GM18870 (cell line): ENCODE measurements at regions not wholly inside any gene's neighbourhood (a gene's known extent, or its start where the extent isn't known, plus 50 kb on each side); places are given as distances from the start of the nearest gene placed in this dataset.

Experiments
- ATAC-seq: cut with Tn5 transposase; IDR thresholded peaks from one replicate; pipeline ENCODE4 v1.9.1; 2021; ENCODE audit warnings: moderate library complexity; ENCODE audit not compliant: unreplicated experiment

DNA sequence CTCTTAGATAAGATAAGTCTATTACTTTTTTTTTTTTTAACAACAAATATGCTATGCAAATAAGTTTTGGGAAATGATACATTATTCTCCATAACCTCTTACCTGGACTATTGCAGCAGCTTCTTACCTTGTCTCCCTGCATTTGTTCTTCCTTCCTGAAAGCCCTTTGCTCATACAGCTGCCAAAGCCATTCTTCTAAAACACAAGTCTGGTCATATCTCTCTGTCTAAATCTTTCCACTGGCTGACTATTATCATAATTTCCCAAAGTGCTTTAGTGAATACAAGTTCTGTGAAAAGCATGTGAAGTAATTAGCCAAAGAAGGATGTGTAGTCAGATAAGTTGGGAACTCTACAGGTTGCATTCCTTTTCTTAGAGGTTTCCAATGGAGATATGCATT is 115.4 kb upstream of the CNTLN start:
- ATAC-seq: no peak

DNA sequence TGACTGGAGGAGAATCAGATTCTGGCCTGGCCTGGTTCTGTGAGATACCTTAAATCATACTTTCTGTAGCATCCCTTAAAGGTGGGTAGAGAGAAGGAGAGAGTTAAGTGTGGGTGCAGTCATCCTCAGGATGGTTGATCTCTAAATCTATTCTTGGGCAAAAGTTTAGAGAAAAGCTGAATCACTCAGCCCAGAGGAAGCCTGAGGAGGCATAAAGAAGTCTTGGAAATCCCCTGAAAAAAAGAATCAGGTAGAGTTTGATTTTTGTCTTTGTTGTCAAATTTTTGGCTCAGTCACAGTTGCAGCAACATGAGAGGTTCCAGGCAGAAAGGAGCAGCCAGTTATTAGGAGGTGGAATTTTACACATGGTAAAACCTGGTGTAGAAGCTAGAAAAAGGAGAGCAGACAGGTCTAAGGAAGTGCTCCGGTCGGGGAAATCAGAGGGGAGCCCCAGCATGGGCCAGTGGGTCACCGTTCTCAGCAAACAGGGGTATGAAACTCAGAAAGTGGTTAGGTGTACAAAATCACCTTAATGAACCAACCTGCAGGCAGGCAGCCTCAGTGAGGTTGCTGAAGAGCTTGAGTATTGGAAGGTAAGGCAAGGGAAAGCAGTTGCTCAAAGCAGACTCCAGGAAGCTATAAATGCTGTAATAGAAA is 116.2 kb upstream of the CNTLN start:
- ATAC-seq: no peak

- ATAC-seq: no peak
Observed at GRCh38 chr9:17017931-17018491, 116.8 kb upstream of the CNTLN start.

DNA sequence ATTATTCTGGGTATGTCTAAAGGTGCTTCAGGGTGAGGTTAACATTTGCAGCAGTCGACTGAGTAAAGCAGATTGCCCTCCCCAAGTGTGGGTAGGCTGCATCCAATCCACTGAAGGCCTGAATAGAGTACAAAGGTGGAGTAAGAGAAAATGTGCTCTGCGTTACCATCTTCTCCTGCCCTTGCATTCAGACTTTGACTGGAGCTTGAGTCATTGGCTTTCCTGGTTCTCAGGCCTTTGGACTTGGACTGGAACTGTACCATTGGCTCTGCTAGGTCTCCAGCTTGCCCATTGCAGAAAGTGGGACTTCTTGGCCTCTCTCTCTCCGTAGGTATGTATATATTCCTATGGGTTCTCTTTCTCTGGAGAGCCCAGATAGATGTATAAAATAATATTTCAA is 120.9 kb upstream of the CNTLN start:
- ATAC-seq: no peak

- ATAC-seq: no peak
Observed at GRCh38 chr9:17013010-17013409, 121.8 kb upstream of the CNTLN start.

DNA sequence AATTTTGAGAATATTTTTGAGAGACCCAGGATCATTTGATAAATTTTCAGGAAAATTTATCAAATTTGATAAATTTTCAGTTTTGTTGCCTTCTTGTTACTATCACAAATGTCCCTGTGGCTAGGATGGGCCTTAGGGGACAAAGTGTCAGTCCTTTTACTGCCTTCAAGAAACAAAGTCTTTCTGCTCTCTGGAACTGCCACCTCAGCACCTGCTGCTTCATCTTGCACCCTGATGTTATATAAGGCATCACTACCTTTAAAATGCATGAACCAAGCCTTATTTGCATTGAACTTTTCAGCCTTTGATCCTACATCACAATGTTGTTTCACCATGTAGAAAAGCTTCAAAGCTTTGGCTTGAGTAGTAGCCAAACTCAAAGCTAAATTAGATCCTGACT is 123.0 kb upstream of the CNTLN start:
- no peak for ATAC-seq

- ATAC-seq: no peak
Observed at GRCh38 chr9:17009071-17009470, 125.8 kb upstream of the CNTLN start.

DNA sequence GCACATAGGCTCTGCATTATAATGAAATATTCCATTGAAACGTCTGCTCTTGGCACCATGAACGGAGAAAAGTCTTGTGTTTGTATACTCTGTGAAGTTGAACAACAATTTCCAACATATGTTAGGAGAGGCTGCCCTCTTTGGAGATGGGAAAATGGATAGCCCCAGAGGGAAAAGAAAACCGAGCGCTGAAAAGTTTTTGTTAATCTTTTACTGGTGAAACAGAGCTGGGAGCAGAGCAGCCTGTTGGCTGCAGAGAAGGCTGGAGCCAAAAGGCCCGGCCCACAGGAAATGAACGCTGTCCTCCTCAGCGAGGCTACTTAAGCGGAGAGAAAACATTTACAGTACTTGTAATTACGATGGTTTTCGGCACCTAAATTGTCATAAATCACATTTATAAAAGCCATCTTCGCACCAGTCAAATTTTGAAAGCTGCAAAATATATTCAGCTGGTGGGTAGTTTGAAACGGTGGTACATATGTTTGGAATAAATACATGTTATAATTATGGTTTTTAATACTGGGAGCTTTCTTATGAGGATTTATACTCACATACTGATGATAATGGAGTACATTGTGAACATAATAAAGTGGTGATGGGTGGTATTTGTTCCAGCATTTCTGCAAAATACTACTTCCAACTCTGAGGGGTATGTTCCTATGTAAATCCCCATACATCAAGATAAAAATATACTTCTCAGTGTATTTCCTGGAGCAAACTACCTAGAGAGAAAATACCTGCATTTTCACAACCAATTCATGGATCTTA is 129.6 kb upstream of the CNTLN start:
- no peak for ATAC-seq

GRCh38 chr9:17004500-17004899 is 130.3 kb upstream of the CNTLN start:
- ATAC-seq: no peak

- ATAC-seq: no peak
Observed at GRCh38 chr9:17003576-17004240, 131.1 kb upstream of the CNTLN start.

DNA sequence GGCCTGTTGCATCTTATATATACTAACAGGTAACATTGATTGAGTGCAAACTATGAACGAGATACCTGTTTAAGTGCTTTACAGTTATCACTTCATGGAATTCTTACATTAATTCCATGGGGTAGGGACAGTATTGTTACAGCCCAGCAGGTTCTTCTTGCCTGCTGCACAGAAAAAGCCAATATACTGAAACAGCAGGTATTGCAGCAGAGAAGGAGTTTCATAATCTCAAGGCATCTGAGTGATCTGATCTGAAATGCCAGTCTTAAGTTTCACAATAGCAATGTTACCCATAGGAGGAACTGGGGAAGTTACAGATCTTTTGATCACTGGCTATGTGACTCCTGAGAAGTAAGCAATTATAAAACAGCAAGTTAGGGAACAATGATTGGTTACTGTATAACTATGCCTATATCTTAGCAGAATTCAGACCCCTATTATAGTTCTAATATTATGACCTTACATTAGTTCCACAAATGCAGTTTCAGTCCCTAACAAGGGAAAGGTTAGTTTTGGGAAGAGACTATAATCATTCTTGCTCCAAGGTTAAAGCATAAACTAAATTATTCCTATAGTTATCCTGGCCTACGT is 126.5 kb upstream of the BNC2 start:
- ATAC-seq: no peak

- no peak for ATAC-seq
Observed at GRCh38 chr9:16992138-16992537, 121.7 kb upstream of the BNC2 start.

DNA sequence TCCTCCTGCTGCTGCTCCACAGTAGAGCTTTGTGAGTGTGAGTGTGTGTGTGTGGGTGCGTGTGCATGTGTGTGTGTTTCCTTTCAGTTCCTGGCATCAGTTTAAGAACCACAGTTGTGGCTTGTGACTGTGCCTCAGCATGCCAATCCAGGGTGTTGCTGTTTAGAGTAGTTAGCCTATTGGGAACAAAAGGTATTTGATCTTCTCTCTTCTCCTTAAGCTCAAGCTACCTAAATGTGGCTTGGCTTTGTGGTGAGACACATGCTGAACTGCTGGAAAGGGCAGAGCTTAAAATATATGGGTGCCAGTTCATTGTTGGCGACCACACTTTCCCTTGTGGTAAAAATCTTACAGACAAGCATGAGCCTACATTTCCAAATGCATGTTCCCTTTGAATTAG is 116.6 kb upstream of the BNC2 start:
- no peak for ATAC-seq

- ATAC-seq: no peak
Observed at GRCh38 chr9:16986556-16986955, 116.1 kb upstream of the BNC2 start.

DNA sequence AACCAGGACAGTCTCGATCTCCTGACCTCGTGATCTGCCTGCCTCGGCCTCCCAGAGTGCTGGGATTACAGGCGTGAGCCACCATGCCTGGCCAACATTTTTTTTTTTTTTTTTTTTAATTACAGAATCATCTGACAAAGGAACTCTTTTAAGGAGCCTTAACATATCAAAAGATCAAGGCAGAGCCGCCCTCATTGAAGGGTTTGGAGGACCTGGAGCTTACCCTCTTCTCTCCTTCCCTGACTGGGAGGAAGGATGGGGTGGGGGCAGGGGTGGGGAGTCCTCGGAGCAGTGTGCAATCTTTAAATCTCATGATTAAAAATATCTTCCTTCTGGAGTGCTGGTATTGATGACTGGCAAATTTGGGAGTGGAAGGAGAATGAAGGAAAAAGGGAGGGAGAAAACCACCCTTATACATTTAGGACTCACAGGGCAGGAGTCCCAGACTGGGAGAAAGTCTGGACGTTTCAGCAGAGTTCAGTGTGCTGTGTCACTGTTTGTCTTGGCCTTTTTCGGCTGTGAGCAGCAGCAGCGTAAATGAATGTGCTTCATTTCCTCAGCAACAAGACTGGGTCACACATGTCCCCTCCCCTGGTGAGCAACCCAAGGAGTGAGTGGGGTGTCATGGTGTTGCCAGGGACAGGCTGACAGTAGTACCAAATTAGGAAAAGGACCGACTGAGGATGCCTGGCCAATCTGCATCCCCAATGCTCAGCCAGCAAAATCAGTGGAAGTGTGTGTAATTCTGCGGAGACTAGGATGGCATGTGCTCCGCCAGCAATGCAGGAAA is 115.3 kb upstream of the BNC2 start:
- no peak for ATAC-seq

DNA sequence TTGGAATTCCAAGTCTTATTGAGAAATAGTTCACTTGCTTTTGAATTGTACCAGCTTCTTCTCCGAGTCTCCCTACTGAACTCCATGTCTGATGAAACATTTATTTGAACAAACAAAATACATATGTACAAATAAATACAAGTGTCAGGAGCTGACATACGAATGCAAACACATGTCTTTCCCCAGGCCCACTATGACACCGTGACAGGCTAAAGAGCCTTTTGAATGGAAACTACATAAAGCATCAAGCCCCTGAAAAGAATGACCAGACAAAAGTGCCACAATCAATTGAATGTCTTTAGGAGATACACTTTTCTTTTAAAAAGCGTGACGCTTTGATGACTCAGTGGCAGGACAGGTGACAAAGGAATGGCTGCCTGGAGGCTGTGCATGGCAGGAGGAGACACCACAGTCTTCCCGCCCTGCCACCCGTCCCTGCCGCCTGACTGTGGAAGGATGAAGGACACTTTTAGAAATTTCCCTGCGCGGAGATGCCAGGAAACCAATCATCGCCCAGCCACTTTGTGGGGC is 112.4 kb upstream of the BNC2 start:
- ATAC-seq: no peak

DNA sequence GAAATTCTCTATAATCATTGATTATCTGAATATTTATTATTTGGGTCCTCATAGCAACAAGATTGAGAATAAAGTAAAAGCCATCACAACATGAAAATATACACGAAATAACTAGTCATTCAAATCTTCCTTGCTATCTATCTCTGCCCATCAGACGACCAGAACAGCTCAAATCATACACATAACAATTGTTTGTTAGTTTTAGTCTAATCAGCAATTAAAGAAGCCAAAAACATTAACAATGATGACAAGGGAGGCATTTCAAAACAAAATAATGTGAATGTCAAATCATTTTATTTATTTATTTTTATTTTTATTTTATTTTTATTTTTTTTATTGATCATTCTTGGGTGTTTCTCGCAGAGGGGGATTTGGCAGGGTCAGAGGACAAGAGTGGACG is 106.0 kb upstream of the BNC2 start:
- ATAC-seq: no peak

DNA sequence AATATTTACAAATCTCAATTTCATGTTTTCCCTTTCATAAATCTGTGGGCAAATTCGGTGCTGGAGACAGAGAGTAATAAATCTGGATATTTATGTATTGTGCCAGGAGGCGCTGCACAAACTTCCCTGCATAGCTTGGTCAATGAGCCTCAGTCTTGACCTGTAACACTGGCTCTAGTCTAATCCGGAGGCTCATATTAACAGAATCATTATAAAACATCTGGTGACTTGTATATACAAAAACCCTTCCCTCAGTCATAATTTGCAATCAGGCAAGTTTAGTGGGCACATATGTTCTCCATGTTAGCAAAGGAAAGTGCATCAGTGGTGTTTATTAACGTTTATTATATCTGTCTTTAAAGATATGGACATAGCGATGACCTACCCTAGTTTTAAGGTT is 104.0 kb upstream of the BNC2 start:
- ATAC-seq: no peak

- ATAC-seq: no peak
Observed at GRCh38 chr9:16970321-16970720, 99.9 kb upstream of the BNC2 start.

GRCh38 chr9:16964228-16964627 is 93.8 kb upstream of the BNC2 start:
- no peak for ATAC-seq
